NT2/D1 (cell line): ENCODE measurements at regions not wholly inside any gene's neighbourhood (a gene's known extent, or its start where the extent isn't known, plus 50 kb on each side); places are given as distances from the start of the nearest gene placed in this dataset.

ENCODE experiments used
- SUZ12 ChIP-seq: IDR thresholded peaks from 2 replicates; pipeline ENCODE4 v1.6.1; 2011; ENCODE audit not compliant: insufficient read length, insufficient read depth; ENCODE audit errors: extremely low read depth
- YY1 ChIP-seq: IDR thresholded peaks from 2 replicates; pipeline ENCODE4 v1.6.1; 2011; ENCODE audit not compliant: insufficient read length, insufficient read depth
- ZNF274 ChIP-seq: IDR thresholded peaks from 2 replicates; pipeline ENCODE4 v1.6.1; 2011; ENCODE audit warnings: mild to moderate bottlenecking, low read depth, low read length

DNA sequence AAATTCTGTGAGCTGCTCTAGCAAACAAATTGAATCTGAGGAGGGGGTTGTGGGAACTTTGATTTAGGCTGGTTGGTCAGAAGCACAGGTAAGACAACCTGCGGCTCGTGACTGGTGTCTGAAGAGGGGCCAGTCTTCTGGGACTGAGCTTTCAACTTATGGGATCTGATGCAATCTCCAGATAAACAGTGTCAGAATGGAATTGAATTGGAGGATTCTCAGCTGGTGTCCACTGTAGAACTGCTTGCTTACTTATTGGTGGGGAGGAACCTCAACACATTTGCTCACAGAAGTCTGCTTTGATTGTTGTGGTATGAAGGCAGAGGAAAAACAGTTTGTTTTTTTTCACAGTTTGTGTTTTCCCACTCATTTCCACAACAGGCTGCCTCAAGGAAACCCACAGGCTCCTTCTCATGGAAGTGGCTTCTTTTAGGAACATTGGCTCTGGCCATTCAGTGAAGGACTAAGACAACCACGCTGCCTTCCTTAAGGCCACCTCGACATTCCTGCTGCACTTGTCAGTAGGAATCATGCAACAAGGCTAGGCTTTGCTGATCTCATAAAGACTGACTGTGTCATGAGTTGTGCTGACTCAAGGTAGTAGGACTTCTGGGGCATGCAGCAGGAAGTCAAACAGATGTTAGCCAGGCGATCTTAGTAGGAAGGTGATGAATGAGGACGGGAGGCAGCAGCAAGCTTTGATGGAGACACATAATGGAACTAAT, 104.7 kb downstream of the TSN start:
- no peak for TF ChIP-seq YY1
- TF ChIP-seq SUZ12 = no peak
- no peak for TF ChIP-seq ZNF274
